ENCODE measurements at regions not wholly inside any gene's neighbourhood (a gene's known extent, or its start where the extent isn't known, plus 50 kb on each side); places are given as distances from the start of the nearest gene placed in this dataset.

DNA sequence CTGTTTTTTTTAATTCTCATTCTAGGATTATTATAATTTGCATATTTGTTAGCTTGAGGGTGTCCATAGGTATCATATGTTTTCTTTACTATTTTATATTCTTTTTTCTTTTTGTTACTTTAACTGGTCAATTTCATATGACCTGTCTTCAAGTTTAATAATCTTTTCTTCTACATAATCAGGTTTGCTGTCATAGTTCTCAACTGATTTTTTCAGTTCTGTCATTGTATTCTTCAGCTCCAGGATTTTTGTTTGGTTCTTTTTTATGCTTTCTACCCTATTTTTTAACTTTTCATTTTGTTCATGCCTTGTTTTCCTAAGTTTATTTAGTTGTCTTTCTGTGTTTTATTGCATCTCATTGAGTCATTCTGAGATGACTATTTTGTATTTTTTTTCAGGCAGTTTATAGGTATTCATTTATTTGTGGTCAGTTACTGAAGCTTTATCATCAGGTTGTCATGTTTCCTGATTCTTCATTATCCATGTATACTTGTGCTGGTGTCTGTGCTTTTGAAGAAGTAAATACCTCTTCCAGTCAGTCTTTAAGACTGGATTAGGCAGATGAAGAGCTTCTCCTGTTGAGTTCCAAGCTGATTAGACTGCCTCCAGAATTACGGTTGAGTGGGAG lies 220.3 kb upstream of the VEGFC start:
- no peaks in the 10 kb centered on the region for H3K27me3 Mint-ChIP-seq
- no peaks in the 10 kb centered on the region for H3K36me3 Mint-ChIP-seq
- H3K9me3 Mint-ChIP-seq: peaks cover 6 to 21% (median 11%) of the 10 kb centered on the region in 3 donors
- Histone ChIP-seq H3K27me3 (replicated peaks in 1 of 2; ENCODE audit: control insufficient read depth in 2 of 2, extremely low read depth in 1 of 2, insufficient read depth in 2 of 2, low read length in 1 of 2) (peaks cover 0 to 5% of the 10 kb centered on the region in 2 experiments), H3K4me1 (ENCODE audit: control insufficient read depth in 1 of 2, extremely low read depth in 1 of 2, insufficient read depth in 2 of 2, low read length in 2 of 2) (no peaks in the 10 kb centered on the region), H3K9me3 (no peaks in the 10 kb centered on the region), H3K36me3 (ENCODE audit: control insufficient read depth in 2 of 2, extremely low read depth in 1 of 2, insufficient read depth in 1 of 2, low read length in 1 of 2) (no peaks in the 10 kb centered on the region), H3K4me3 (ENCODE audit: control insufficient read depth in 1 of 2, extremely low read depth in 1 of 2, low read length in 1 of 2) (no peak overlapping the region), H3K27ac (ENCODE audit: low read length) (no peak overlapping the region)
- DNase-seq (no peak), ATAC-seq (replicated peaks in 1 of 4) (no peak)
- WGBS (ENCODE audit: insufficient coverage): 100% methylated on average over 1 of the region's 1 CpG
- no peaks in the 10 kb centered on the region for H3K4me1 Mint-ChIP-seq
- POLR2A ChIA-PET: no interaction called here
- CTCF ChIA-PET: no interaction called here
- no peak overlapping the region for H3K27ac Mint-ChIP-seq
- no peak overlapping the region for H3K4me3 Mint-ChIP-seq

- H3K27me3 Mint-ChIP-seq: no peaks in the 10 kb centered on the region
Observed at GRCh38 chr4:177016541-177017141, 223.9 kb upstream of the VEGFC start.

GRCh38 chr4:177023951-177024350 lies 231.2 kb upstream of the VEGFC start:
- H3K4me1 Mint-ChIP-seq: no peaks in the 10 kb centered on the region
- no peak overlapping the region for H3K27ac Mint-ChIP-seq
- peaks cover 13 to 25% (median 19%) of the 10 kb centered on the region in 3 donors for H3K9me3 Mint-ChIP-seq
- no peak for DNase-seq
- POLR2A ChIA-PET: no interaction called here
- H3K4me3 Mint-ChIP-seq: no peak overlapping the region
- no peaks in the 10 kb centered on the region for H3K4me1 ChIP-seq (ENCODE audit: control insufficient read depth in 1 of 2, extremely low read depth in 1 of 2, insufficient read depth in 2 of 2, low read length in 2 of 2)
- no peaks in the 10 kb centered on the region for H3K9me3 ChIP-seq
- H3K27ac ChIP-seq (ENCODE audit: low read length): no peak overlapping the region
- H3K27me3 Mint-ChIP-seq: no peaks in the 10 kb centered on the region
- ATAC-seq (replicated peaks in 1 of 4): no peak
- CTCF ChIA-PET: no interaction called here
- H3K36me3 ChIP-seq (ENCODE audit: control insufficient read depth in 2 of 2, extremely low read depth in 1 of 2, insufficient read depth in 1 of 2, low read length in 1 of 2): no peaks in the 10 kb centered on the region
- H3K4me3 ChIP-seq (ENCODE audit: control insufficient read depth in 1 of 2, extremely low read depth in 1 of 2, low read length in 1 of 2): no peak overlapping the region
- 88% methylated on average over 1 of the region's 3 CpGs for WGBS (ENCODE audit: insufficient coverage)
- H3K36me3 Mint-ChIP-seq: no peaks in the 10 kb centered on the region
- no peaks in the 10 kb centered on the region for H3K27me3 ChIP-seq (replicated peaks in 1 of 2; ENCODE audit: control insufficient read depth in 2 of 2, extremely low read depth in 1 of 2, insufficient read depth in 2 of 2, low read length in 1 of 2)

More at GRCh38 chr4:177016541-177017141, 223.9 kb upstream of the VEGFC start:
- Histone ChIP-seq H3K27me3 (replicated peaks in 1 of 2; ENCODE audit: control insufficient read depth in 2 of 2, extremely low read depth in 1 of 2, insufficient read depth in 2 of 2, low read length in 1 of 2) (peaks cover 0 to 5% of the 10 kb centered on the region in 2 experiments), H3K36me3 (ENCODE audit: control insufficient read depth in 2 of 2, extremely low read depth in 1 of 2, insufficient read depth in 1 of 2, low read length in 1 of 2) (no peaks in the 10 kb centered on the region), H3K4me1 (ENCODE audit: control insufficient read depth in 1 of 2, extremely low read depth in 1 of 2, insufficient read depth in 2 of 2, low read length in 2 of 2) (no peaks in the 10 kb centered on the region), H3K27ac (ENCODE audit: low read length) (no peak overlapping the region), H3K9me3 (no peaks in the 10 kb centered on the region), H3K4me3 (ENCODE audit: control insufficient read depth in 1 of 2, extremely low read depth in 1 of 2, low read length in 1 of 2) (no peak overlapping the region)
- Mint-ChIP-seq H3K27ac (no peak overlapping the region), H3K4me1 (no peaks in the 10 kb centered on the region), H3K36me3 (no peaks in the 10 kb centered on the region), H3K4me3 (no peak overlapping the region), H3K9me3 (peaks cover 17 to 37% (median 23%) of the 10 kb centered on the region in 3 donors)
- CTCF ChIA-PET: no interaction called here
- ATAC-seq (replicated peaks in 1 of 4) (no peak), DNase-seq (no peak)
- 33% methylated on average over 1 of the region's 1 CpG for WGBS (ENCODE audit: insufficient coverage)
- POLR2A ChIA-PET: no interaction called here

GRCh38 chr4:177032341-177032740 lies 239.6 kb upstream of the VEGFC start:
- Mint-ChIP-seq H3K36me3 (no peaks in the 10 kb centered on the region), H3K4me3 (no peak overlapping the region), H3K27me3 (no peaks in the 10 kb centered on the region), H3K27ac (no peak overlapping the region), H3K4me1 (no peaks in the 10 kb centered on the region), H3K9me3 (peaks cover 0 to 8% (median 0%) of the 10 kb centered on the region in 3 donors)
- H3K4me1 ChIP-seq (ENCODE audit: control insufficient read depth in 1 of 2, extremely low read depth in 1 of 2, insufficient read depth in 2 of 2, low read length in 2 of 2): no peaks in the 10 kb centered on the region
- WGBS (ENCODE audit: insufficient coverage): 14% methylated on average over 1 of the region's 1 CpG
- H3K9me3 ChIP-seq: no peaks in the 10 kb centered on the region
- no peaks in the 10 kb centered on the region for H3K36me3 ChIP-seq (ENCODE audit: control insufficient read depth in 2 of 2, extremely low read depth in 1 of 2, insufficient read depth in 1 of 2, low read length in 1 of 2)
- no peak overlapping the region for H3K27ac ChIP-seq (ENCODE audit: low read length)
- POLR2A ChIA-PET: no interaction called here
- ATAC-seq (replicated peaks in 1 of 4): no peak
- H3K27me3 ChIP-seq (replicated peaks in 1 of 2; ENCODE audit: control insufficient read depth in 2 of 2, extremely low read depth in 1 of 2, insufficient read depth in 2 of 2, low read length in 1 of 2): no peaks in the 10 kb centered on the region
- no peak for DNase-seq
- CTCF ChIA-PET: no interaction called here
- no peak overlapping the region for H3K4me3 ChIP-seq (ENCODE audit: control insufficient read depth in 1 of 2, extremely low read depth in 1 of 2, low read length in 1 of 2)

DNA sequence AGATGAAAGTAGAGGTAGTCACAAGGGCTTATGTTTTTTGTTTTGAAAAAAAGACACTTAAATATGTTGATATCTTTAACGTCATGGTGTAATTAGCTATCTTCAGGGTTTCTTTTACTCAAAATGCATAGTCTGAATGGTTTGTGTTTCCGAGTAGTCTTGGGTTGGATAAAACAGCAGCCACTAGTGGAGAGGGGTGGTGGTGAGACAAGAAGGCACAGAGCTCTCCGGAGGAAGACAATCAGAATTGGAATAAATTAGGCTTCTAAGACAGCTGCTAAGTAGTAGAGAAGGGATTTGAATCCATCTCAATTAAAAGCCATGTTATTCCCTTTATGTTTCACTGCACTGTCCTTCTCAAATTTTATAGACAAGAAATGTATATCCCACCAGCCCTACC lies 240.4 kb upstream of the VEGFC start:
- H3K4me3 Mint-ChIP-seq: no peak overlapping the region
- no peak for DNase-seq
- Histone ChIP-seq H3K27ac (ENCODE audit: low read length) (no peak overlapping the region), H3K4me1 (ENCODE audit: control insufficient read depth in 1 of 2, extremely low read depth in 1 of 2, insufficient read depth in 2 of 2, low read length in 2 of 2) (no peaks in the 10 kb centered on the region), H3K4me3 (ENCODE audit: control insufficient read depth in 1 of 2, extremely low read depth in 1 of 2, low read length in 1 of 2) (no peak overlapping the region), H3K27me3 (replicated peaks in 1 of 2; ENCODE audit: control insufficient read depth in 2 of 2, extremely low read depth in 1 of 2, insufficient read depth in 2 of 2, low read length in 1 of 2) (no peaks in the 10 kb centered on the region), H3K9me3 (no peaks in the 10 kb centered on the region), H3K36me3 (ENCODE audit: control insufficient read depth in 2 of 2, extremely low read depth in 1 of 2, insufficient read depth in 1 of 2, low read length in 1 of 2) (no peaks in the 10 kb centered on the region)
- 100% methylated on average over 1 of the region's 3 CpGs for WGBS (ENCODE audit: insufficient coverage)
- no peak overlapping the region for H3K27ac Mint-ChIP-seq
- no peaks in the 10 kb centered on the region for H3K4me1 Mint-ChIP-seq
- POLR2A ChIA-PET: no interaction called here
- CTCF ChIA-PET: no interaction called here
- no peaks in the 10 kb centered on the region for H3K36me3 Mint-ChIP-seq
- H3K9me3 Mint-ChIP-seq: no peaks in the 10 kb centered on the region
- H3K27me3 Mint-ChIP-seq: peaks cover 0 to 4% of the 10 kb centered on the region in 2 donors
- no peak for ATAC-seq (replicated peaks in 1 of 4)

GRCh38 chr4:177033632-177034031 lies 240.9 kb upstream of the VEGFC start:
- H3K27me3 Mint-ChIP-seq: peaks cover 0 to 4% of the 10 kb centered on the region in 2 donors
- POLR2A ChIA-PET: interaction anchor here in 1 of 2 donors (0.6 kb wide), 1 partner anchor 1365 kb away, joined by 3 read pairs; no protein-coding TSS in a partner anchor
- no peak overlapping the region for H3K27ac ChIP-seq (ENCODE audit: low read length)
- H3K9me3 ChIP-seq: no peaks in the 10 kb centered on the region
- no peak for DNase-seq
- H3K27ac Mint-ChIP-seq: no peak overlapping the region
- no peaks in the 10 kb centered on the region for H3K27me3 ChIP-seq (replicated peaks in 1 of 2; ENCODE audit: control insufficient read depth in 2 of 2, extremely low read depth in 1 of 2, insufficient read depth in 2 of 2, low read length in 1 of 2)
- H3K36me3 Mint-ChIP-seq: no peaks in the 10 kb centered on the region
- no peaks in the 10 kb centered on the region for H3K36me3 ChIP-seq (ENCODE audit: control insufficient read depth in 2 of 2, extremely low read depth in 1 of 2, insufficient read depth in 1 of 2, low read length in 1 of 2)
- 100% methylated on average over 1 of the region's 1 CpG for WGBS (ENCODE audit: insufficient coverage)
- CTCF ChIA-PET: no interaction called here
- H3K4me1 Mint-ChIP-seq: no peaks in the 10 kb centered on the region
- no peaks in the 10 kb centered on the region for H3K9me3 Mint-ChIP-seq
- no peaks in the 10 kb centered on the region for H3K4me1 ChIP-seq (ENCODE audit: control insufficient read depth in 1 of 2, extremely low read depth in 1 of 2, insufficient read depth in 2 of 2, low read length in 2 of 2)
- H3K4me3 Mint-ChIP-seq: no peak overlapping the region
- no peak for ATAC-seq (replicated peaks in 1 of 4)
- no peak overlapping the region for H3K4me3 ChIP-seq (ENCODE audit: control insufficient read depth in 1 of 2, extremely low read depth in 1 of 2, low read length in 1 of 2)
